CD4-positive, alpha-beta T cell treated with Interleukin-17A for 1 hour (primary cell): ENCODE measurements at regions not wholly inside any gene's neighbourhood (a gene's known extent, or its start where the extent isn't known, plus 50 kb on each side); places are given as distances from the start of the nearest gene placed in this dataset.
"Not testable (repeated sequence)": the region's sequence is repeated elsewhere in the genome, so short reads cannot be mapped to it uniquely, and the experiment has no call there.

ENCODE experiments used
- DNase-seq: peaks from one replicate; pipeline ENCODE4 v3.0.0-alpha.2; 2020

DNA sequence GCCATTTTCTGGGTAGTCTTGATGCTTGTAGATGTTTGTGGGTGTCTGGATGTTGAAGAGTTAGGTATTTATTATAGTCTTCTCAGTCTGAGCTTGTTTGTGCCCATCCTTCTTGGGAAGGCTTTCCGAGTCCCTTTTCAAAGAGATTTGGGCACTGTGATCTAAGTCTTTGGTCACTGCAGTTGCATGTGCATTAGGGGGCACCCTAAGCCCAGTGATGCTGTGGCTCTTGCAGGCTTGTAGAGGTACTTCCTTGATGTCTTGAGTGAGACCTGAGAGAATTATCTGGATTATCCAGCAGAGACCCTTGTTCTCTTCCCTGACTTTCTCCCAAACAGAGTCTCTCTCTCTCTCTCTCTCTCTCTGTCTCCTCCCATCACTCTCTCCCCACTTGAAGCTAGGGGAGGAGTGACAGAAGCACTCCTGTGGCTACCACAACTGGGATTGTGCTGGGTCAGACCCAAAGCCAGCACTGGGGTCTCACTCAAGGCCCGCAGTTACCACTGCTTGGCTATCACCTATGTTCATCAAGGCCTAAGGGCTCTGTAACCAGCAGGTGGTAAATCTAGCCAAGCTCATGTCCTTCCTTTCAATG, 68.5 kb downstream of the TMCO5A start:
- DNase-seq = peak; percentile 10

- DNase-seq = no peak
These were observed 69.9 kb downstream of the TMCO5A start for GRCh38 chr15:38004218-38004861.

- DNase-seq = no peak
These were observed 71.7 kb downstream of the TMCO5A start for GRCh38 chr15:38005953-38006808.

- DNase-seq = no peak
These were observed 76.0 kb downstream of the TMCO5A start for GRCh38 chr15:38010395-38010794.

- no peak for DNase-seq
These were observed 78.5 kb downstream of the TMCO5A start for GRCh38 chr15:38012894-38013293.

GRCh38 chr15:38017721-38018120, 83.3 kb downstream of the TMCO5A start:
- no peak for DNase-seq

- no peak for DNase-seq
These were observed 84.6 kb downstream of the TMCO5A start for GRCh38 chr15:38019066-38019465.

DNA sequence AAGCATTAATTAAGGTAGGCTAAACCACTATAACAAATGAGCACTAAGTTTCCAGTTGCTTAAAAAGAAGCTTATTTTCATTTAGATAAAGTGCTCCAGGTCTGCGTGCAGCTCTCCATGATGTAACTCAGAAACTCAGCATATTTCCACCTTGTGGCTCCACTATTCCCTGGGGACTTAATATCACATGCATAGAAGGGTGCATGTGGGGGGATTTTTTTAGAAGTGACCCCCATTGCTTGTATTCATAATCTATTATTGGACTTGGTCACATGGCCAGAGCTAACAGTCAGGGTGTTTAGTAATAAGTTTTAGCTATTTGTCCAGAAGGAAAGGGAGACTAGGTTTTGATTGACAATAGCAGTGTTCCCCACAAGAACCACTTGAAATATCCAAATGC, 86.8 kb downstream of the TMCO5A start:
- no peak for DNase-seq

- DNase-seq = no peak
These were observed 90.1 kb downstream of the TMCO5A start for GRCh38 chr15:38024293-38025091.

DNA sequence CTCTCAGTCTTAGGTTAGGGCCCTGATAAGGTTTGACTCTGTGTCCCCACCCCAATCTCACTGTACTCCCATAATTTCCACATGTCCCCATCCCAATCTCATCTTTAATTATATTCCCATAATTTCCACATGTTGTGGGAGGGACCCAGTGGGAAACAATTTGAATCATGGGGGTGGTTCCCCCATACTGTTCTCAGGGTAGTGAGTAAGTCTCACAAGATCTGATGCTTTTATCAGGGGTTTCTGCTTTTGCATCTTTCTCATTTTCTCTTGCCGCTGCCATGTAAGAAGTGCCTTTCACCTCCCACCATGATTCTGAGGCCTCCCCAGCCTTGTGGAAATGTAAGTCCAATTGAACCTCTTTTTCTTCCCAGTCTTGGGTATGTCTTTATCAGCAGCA, 91.2 kb downstream of the TMCO5A start:
- not testable (repeated sequence) for DNase-seq

- DNase-seq = no peak
These were observed 94.4 kb downstream of the TMCO5A start for GRCh38 chr15:38028869-38029268.

DNA sequence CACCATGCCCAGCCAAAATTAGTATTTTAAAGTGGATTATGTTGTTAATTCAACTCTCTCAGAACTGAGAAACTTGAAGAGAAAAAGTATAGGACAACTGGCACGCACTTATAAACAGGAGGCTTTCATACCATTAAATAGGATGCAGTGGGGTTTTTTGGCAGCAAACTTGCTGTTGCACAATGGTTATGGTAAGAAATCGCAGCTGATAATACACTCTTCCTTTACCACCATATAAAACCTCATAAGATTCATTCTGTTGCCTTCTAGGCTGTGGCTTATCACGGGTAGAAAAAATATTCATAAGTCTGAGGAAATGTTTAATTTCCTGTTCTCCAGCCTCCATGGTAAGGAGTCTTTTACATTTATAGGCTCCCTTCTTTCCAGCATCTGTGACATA, 95.3 kb downstream of the TMCO5A start:
- no peak for DNase-seq

DNA sequence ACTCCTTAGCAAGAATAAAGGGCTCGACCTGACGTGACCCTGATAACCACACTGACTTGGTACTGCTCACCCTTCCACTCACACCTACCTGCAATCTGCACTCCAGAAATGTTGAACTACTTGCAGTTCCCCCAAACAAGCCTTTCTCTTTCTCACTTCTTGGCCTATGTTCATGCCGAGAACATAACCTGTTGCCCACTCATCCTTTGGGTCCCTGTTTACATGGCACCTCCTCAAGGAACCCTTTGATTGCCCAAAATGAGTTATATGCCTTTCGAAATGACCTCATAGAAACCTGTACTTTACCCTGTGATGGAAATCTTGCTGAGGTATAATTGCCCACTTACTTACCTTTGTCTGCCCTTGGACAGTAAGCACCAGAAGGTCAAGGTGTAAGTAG, 96.2 kb downstream of the TMCO5A start:
- DNase-seq = no peak

DNA sequence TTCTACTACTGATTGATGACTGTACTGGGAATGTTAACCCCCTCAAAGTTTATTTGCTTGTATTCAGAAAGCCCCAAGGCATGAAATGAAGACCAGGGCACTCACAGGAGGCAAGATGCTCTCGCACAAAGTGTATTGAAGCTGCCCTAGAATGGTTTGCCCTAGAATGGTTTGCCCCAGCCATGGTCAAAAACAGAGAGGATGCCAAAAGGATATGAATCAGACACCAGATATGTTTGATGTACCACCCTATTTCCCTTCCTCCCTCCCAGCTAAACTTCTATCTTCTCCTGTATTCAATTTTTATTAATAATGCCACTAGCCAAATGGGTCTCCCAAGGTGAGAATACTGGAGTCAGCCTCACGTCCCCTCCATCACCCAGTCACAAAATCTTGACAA, 101.3 kb downstream of the TMCO5A start:
- DNase-seq = no peak

- no peak for DNase-seq
These were observed 102.4 kb downstream of the TMCO5A start for GRCh38 chr15:38036790-38037338.

GRCh38 chr15:38038659-38039442, 104.4 kb downstream of the TMCO5A start:
- DNase-seq = no peak

DNA sequence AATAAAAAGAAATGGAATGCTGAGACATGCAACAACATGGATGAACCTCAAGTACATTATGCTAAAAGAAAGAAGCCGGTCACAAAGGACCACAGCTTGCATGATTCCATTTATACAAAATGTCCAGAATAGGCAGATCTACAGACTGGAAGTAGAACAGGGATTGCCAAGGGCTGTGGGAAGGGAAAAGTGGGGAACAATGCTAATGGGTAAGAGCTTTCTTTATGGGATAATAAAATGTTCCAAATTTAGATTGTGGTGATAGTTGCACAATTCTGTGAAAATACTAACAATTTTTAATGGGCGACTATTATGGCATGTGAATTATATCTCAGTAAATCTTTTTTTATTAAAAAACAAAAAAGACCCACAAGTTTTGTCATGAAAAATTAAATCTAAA, 106.2 kb downstream of the TMCO5A start:
- no peak for DNase-seq

DNA sequence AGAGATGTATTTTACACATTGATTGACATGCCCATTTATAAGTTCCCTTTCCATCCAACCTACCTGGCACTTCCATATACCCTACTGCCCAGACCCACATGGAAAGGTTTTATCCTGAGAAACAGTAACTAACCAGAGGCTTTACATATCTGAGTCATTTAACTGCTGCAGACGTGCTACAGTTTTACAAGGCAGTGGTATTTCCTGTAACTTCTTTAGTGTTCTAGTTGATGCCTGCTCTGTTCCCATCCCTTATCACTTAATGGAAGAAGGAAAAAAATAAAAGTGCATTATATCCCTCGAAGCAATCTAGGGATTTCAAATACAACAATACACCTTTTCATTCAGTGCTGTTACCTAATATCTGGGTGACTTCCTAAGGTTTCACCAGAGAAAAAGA, 107.1 kb downstream of the TMCO5A start:
- no peak for DNase-seq

GRCh38 chr15:38042211-38042610, 107.8 kb downstream of the TMCO5A start:
- DNase-seq = no peak

DNA sequence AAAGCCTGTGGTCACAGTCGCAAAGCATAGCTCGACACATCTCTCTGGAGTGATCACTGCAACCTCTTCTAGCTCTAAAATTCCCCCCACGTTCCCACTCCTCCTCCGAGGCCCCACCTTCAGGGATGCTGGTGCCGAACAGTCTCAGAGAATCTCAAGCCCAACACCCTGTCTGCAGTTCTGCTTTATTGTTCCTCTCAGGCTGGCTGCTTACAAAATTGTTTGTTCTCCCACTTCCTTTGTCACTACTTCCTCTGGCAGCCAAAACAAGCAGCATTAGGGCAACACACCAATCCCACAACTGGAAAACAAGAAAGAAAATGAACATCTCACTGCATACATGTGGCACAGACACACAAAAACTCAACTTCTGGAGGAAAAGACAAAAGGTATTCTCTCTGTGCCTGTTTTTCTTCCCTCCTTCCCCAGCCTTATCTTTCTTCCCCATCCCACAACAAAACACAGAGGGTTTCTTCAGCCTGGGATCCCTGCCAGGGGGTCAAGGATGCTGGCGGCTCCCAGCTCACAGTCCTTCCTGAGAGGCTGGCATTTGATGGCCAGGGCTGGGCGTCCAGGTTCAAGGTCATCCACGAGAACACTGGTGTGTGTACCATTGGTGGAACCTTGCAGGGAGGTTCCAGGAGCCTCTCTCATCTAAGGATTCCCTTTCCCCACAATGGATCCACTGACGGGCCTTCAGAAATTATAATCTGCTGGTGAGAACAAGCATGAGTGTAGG, 108.4 kb downstream of the TMCO5A start:
- no peak for DNase-seq
